ENCODE measurements at regions not wholly inside any gene's neighbourhood (a gene's known extent, or its start where the extent isn't known, plus 50 kb on each side); places are given as distances from the start of the nearest gene placed in this dataset.

DNA sequence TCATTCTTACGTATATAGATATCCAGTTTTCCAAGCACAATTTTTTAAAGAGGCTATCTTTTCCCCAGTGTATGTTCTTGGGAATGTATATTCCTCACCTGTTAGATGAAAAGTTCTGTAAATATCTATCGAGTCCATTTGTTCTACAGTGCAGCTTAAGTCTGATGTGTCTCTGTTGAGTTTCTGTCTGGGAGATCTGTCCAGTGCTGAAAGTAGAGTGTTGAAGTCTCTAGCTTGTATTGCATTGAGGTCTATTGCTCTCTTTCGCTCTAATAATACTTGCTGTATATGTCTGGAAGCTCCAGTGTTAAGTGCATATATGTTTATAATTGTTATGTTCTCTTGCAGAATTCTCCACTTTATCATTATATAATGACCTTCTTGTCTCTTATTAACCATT lies 373.1 kb downstream of the PPARGC1A start:
- intact Hi-C loops (cut with DNase I) = no loop called here
- no peak for TF ChIP-seq POLR2A (IDR thresholded peaks at IDR 0.05)
- TF ChIP-seq, protein P1, sequence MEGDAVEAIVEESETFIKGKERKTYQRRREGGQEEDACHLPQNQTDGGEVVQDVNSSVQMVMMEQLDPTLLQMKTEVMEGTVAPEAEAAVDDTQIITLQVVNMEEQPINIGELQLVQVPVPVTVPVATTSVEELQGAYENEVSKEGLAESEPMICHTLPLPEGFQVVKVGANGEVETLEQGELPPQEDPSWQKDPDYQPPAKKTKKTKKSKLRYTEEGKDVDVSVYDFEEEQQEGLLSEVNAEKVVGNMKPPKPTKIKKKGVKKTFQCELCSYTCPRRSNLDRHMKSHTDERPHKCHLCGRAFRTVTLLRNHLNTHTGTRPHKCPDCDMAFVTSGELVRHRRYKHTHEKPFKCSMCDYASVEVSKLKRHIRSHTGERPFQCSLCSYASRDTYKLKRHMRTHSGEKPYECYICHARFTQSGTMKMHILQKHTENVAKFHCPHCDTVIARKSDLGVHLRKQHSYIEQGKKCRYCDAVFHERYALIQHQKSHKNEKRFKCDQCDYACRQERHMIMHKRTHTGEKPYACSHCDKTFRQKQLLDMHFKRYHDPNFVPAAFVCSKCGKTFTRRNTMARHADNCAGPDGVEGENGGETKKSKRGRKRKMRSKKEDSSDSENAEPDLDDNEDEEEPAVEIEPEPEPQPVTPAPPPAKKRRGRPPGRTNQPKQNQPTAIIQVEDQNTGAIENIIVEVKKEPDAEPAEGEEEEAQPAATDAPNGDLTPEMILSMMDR (IDR thresholded peaks at IDR 0.05) = no peak
- Histone ChIP-seq H3K27me3 (no peaks in the 10 kb centered on the region), H3K4me1 (no peaks in the 10 kb centered on the region), H3K9me3 (no peaks in the 10 kb centered on the region), H3K27ac (no peak overlapping the region), H3K4me3 (no peak overlapping the region), H3K36me3 (no peaks in the 10 kb centered on the region)
- DNase-seq = no peak
- WGBS, 2 donors = 79 to 82% methylated on average over 3 of the region's 3 CpGs

DNA sequence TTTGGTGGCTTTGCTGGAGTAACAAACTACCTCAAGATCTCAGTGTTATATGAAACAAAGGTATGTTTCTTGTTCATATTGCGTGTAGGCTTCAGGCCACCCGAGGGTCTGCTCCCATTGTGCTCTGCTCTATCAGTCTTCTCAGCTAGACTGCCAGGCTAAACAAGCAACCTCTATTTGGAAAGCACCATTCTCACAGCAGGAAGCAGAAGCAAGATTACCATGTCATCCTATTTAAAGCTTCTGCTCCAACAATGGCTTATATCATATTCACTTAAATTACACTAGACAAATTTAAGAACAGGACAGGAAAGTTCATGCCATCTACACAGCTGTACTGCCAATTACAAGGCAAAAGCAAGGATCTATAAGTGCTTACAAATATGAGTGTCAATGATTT lies 385.8 kb downstream of the PPARGC1A start:
- intact Hi-C loops (cut with DNase I) = no loop called here
- TF ChIP-seq POLR2A (IDR thresholded peaks at IDR 0.05) = no peak
- TF ChIP-seq, protein P1 (IDR thresholded peaks at IDR 0.05) = no peak

DNA sequence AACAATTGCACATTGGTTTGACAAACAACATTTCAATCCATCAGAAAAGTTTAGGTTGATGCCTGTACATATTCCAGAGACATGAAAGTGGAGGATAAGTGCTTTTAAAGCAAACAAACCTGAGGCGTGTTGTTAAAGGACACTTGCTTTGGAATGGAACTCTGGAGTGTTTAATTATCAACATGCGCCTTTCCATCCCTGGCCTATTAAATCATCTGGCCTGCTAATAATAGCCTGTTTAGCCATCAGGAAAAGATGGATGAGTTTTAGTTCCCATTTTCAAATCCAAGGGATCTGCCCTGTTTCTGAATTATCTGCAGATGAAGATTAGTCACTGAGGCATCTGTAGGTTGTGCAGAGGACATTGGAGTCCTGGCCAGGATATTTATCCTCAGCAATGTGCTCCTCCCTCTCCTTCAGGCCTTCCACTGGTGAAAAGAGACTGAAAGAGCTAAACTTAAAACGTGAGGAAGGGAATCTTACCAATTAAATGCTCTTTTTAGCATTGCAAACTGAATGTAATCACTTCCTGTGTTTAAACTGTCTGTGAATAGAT lies 388.9 kb downstream of the PPARGC1A start:
- H3K36me3 ChIP-seq = no peaks in the 10 kb centered on the region
- peaks cover 0 to 7% (median 0%) of the 10 kb centered on the region in 3 donors for H3K9me3 ChIP-seq
- H3K27me3 ChIP-seq = no peaks in the 10 kb centered on the region
- DNase-seq = no peak
- WGBS, 2 donors = 42 to 47% methylated on average over 3 of the region's 3 CpGs
- H3K27ac ChIP-seq = no peak overlapping the region
- TF ChIP-seq, protein P1 (IDR thresholded peaks at IDR 0.05) = no peak
- TF ChIP-seq POLR2A (IDR thresholded peaks at IDR 0.05) = no peak
- H3K4me3 ChIP-seq = no peak overlapping the region
- intact Hi-C loops (cut with DNase I) = no loop called here
- H3K4me1 ChIP-seq = no peaks in the 10 kb centered on the region

More for the DNA sequence above, 385.8 kb downstream of the PPARGC1A start:
- no peak for DNase-seq
- no peaks in the 10 kb centered on the region for H3K9me3 ChIP-seq
- H3K4me1 ChIP-seq = no peaks in the 10 kb centered on the region
- H3K27me3 ChIP-seq = no peaks in the 10 kb centered on the region
- no peaks in the 10 kb centered on the region for H3K36me3 ChIP-seq
- WGBS, 2 donors = 29 to 54% methylated on average over 2 of the region's 2 CpGs
- H3K27ac ChIP-seq = no peak overlapping the region
- no peak overlapping the region for H3K4me3 ChIP-seq

DNA sequence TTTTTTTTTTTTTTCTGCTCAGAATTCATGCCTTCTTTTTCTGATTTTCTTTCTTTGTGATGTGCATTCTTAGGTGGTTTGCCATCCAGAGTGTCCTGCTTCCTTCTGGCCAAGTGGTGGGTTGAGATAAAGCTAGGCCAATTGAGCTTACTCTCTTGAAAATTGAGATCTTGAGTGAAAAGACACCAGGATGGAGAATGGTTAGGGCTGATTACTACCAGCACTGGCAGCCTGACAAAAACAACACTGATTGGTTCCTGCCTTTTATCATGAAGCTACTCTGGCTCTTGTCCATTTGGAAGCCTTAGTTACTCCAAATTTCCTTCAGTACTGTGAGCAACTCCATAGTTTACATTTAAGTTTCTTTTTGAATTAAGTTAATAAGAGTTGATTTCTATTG lies 404.0 kb downstream of the PPARGC1A start:
- TF ChIP-seq, protein P1 (IDR thresholded peaks at IDR 0.05) = no peak
- TF ChIP-seq POLR2A (IDR thresholded peaks at IDR 0.05) = no peak
- Histone ChIP-seq H3K36me3 (no peaks in the 10 kb centered on the region), H3K27me3 (no peaks in the 10 kb centered on the region), H3K9me3 (no peaks in the 10 kb centered on the region), H3K4me3 (no peak overlapping the region), H3K4me1 (no peaks in the 10 kb centered on the region), H3K27ac (no peak overlapping the region)
- DNase-seq = no peak
- intact Hi-C loops (cut with DNase I) = no loop called here

DNA sequence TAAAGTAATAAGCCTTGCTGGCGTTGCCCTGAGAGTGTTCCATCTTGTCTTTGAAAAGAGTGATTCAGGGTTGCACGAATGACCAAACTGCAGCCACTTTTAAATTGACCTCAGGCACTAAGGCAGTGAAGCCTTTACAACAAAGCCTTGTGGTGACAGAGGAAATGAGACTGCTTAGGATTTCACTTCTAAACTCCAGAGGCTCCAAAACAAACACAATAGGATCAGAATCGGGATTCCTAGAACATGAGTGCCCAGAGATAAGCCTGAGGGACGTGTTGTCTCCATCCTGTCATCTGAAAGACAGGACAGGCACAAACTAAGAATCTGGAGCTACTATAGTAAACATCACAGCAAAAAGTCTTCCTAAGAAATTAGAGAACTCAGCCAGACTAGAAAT lies 405.2 kb downstream of the PPARGC1A start:
- H3K4me3 ChIP-seq = no peak overlapping the region
- no peaks in the 10 kb centered on the region for H3K27me3 ChIP-seq
- TF ChIP-seq, protein P1 (IDR thresholded peaks at IDR 0.05) = no peak
- no peak for TF ChIP-seq POLR2A (IDR thresholded peaks at IDR 0.05)
- H3K4me1 ChIP-seq = no peaks in the 10 kb centered on the region
- H3K27ac ChIP-seq = no peak overlapping the region
- no peaks in the 10 kb centered on the region for H3K9me3 ChIP-seq
- WGBS, 2 donors = 10 to 21% methylated on average over 4 of the region's 4 CpGs
- H3K36me3 ChIP-seq = no peaks in the 10 kb centered on the region
- DNase-seq = no peak
- intact Hi-C loops (cut with DNase I) = no loop called here
